Skeletal muscle satellite cell (primary cell): ENCODE measurements at regions not wholly inside any gene's neighbourhood (a gene's known extent, or its start where the extent isn't known, plus 50 kb on each side); places are given as distances from the start of the nearest gene placed in this dataset.
A peak's percentile ranks its signal among the peaks of the same experiment; 100 is the strongest.
"Not testable (repeated sequence)": the region's sequence is repeated elsewhere in the genome, so short reads cannot be mapped to it uniquely, and the experiment has no call there.

Experiments used
- H3K27me3 ChIP-seq: 2 replicates; pipeline ENCODE4 v1.7.0; 2013; ENCODE audit warnings: low read length; ENCODE audit not compliant: control insufficient read depth, insufficient read depth
- H3K36me3 ChIP-seq: 2 replicates; pipeline ENCODE4 v1.7.0; 2013; ENCODE audit warnings: mild to moderate bottlenecking, control low read depth, low read length; ENCODE audit not compliant: insufficient read depth
- H3K4me1 ChIP-seq: 2 replicates; pipeline ENCODE4 v1.7.0; 2013; ENCODE audit warnings: low read length; ENCODE audit not compliant: control insufficient read depth, insufficient read depth
- H3K4me2 ChIP-seq: 2 replicates; pipeline ENCODE4 v1.7.0; 2013; ENCODE audit warnings: mild to moderate bottlenecking, low read length
- H3K4me3 ChIP-seq: 2 replicates; pipeline ENCODE4 v1.7.0; 2013; ENCODE audit warnings: low read length
- H3K9ac ChIP-seq: 2 replicates; pipeline ENCODE4 v1.7.0; 2013; ENCODE audit warnings: mild to moderate bottlenecking, low read depth, low read length, moderate library complexity
- H3K9me3 ChIP-seq: replicated peaks from 2 replicates; pipeline ENCODE4 v1.7.0; 2013; ENCODE audit warnings: mild to moderate bottlenecking, control low read depth, low read length

DNA sequence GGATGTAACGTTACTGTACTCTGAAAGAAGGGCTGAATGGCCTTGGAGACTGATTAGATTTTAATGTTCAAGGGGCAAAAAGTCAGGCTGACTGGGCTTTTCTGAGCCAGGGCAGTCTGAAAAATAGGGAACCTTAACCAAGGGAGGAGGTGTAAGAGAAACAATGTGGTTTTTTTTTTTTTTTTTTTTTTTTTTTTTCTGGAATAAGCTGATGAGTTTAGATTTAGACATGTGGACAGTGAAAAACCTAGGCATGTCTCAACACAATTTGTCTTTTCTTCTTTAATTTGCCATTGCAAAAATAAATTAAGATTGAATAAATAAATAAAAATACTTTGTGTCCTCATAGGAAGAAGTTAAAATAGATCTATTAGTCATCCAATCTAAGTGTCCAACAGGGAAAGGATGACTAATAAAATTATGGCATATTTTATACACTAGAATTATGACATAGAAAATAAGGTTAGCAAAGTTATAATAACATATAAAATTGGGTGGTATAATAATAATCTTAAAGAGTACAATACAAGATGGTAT, 237.6 kb upstream of the TRIB2 start:
- peaks cover 12% of the 10 kb centered on the region for H3K4me1 ChIP-seq
- no peaks in the 10 kb centered on the region for H3K36me3 ChIP-seq
- H3K9ac ChIP-seq: peak overlapping the region; percentile 24
- H3K4me3 ChIP-seq: no peak overlapping the region
- peak overlapping the region; percentile 26 for H3K4me2 ChIP-seq
- no peaks in the 10 kb centered on the region for H3K9me3 ChIP-seq
- H3K27me3 ChIP-seq: no peaks in the 10 kb centered on the region

DNA sequence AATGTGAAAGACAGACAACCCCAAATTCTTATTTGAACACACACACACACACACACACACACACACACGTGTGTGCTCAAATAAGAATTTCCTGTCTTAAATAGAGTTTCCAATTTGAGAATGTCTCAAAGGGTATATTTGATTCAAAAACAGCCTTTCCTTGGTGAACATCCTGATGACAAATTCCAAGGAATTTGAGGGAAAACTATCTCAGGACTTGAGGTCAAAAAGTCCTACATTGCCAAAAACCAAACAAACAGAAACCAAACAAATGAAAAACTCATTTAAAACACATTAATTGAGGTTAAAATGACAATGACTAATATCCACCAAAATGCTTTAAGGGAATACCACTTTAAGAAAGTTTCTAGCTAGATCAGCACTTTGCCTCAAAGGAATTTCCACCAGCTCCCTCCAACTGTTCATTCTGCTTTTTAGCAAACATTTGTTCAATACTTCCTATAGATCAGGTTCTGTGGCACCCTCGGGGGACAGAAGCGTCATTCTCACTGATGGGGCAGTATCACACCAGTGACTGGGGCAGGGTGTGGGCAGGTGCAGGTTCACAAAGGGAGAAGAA, 232.1 kb upstream of the TRIB2 start:
- no peaks in the 10 kb centered on the region for H3K36me3 ChIP-seq
- H3K9me3 ChIP-seq: no peaks in the 10 kb centered on the region
- peaks cover 13% of the 10 kb centered on the region for H3K4me1 ChIP-seq
- H3K4me2 ChIP-seq: no peak overlapping the region
- no peak overlapping the region for H3K4me3 ChIP-seq
- no peak overlapping the region for H3K9ac ChIP-seq
- H3K27me3 ChIP-seq: peaks cover 3% of the 10 kb centered on the region

DNA sequence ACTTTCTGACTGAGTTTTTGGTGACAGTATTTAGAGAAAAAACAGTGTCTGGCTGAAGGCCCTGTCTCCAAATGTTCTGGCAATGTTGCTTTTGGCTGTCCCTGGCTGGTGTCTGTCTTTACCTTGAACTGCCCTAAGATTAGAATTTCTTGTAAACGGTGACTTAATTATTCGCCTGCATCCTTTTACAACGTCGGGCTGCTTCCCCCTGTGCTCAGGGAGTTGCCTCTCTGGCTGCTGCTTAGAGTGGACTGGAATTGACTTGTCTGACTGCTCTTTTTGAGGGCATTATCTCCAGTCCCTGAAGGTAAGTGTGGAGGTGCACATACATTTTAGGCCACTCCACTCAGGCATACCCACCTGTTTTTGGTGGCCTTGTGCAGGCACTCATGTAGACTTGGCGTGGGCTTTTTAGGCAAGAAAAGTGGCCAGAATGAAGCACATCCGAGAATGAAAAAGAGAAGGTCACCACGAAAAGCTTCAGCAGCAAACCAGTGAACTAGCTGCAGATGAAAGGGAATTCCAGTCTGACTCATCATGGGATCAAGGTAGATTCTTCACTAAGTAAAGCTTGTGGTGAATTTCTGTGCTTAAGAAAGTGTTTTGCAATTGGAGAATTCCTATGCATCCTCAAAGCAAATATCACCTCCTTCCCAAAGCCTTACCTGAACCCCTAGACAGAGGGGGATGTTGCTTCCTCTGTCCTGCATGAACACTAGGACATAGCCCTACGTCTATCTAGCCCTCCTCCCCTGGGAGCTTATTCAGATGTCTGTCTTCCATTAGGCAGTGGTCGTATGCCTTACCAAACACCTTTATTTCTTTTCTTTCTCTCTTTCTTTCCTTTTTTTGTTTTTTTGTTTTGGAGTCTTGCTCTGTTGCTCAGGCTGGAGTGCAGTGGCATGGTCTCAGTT, 230.3 kb upstream of the TRIB2 start:
- H3K9ac ChIP-seq: no peak overlapping the region
- H3K4me2 ChIP-seq: no peak overlapping the region
- H3K4me3 ChIP-seq: no peak overlapping the region
- peaks cover 13% of the 10 kb centered on the region for H3K4me1 ChIP-seq
- H3K9me3 ChIP-seq: no peaks in the 10 kb centered on the region
- H3K36me3 ChIP-seq: no peaks in the 10 kb centered on the region
- H3K27me3 ChIP-seq: peaks cover 3% of the 10 kb centered on the region

DNA sequence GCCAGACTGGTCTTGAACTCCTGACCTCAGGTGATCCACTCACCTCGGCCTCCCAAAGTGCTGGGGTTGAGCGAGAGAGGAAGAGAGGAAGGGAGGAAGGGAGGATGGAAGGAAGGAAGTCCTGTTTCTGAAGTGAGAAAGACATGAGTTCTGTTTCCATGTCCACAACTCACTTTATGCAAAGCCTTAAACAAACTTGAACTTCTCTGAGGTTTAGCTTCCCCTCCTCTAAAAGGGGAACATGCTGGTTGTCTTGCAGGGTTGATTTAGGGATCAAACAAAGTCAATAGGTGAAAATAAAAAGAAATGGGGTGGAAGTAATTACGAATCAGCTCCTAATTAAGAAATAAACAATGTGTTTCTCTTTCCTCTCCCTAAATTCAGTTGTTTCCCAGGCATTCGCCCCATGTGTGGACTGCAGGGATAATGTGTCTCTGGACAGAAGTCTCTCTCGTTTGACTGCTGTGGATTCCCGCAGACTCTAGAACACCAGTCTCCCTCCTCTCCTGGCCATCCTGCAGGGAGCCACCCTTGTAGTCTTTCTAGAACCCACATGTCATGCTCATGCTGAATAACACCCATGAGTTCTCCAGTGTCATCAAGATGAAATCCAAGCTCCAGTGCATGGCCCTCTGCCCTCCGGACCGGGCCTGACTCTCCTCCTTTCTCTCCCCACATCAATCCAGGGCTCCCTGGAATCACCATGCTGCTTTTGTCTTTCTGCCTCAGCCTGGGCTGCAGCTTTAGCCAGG, 229.3 kb upstream of the TRIB2 start:
- H3K27me3 ChIP-seq: peaks cover 3% of the 10 kb centered on the region
- H3K36me3 ChIP-seq: no peaks in the 10 kb centered on the region
- no peaks in the 10 kb centered on the region for H3K9me3 ChIP-seq
- no peak overlapping the region for H3K4me2 ChIP-seq
- peaks cover 13% of the 10 kb centered on the region for H3K4me1 ChIP-seq
- H3K4me3 ChIP-seq: no peak overlapping the region
- no peak overlapping the region for H3K9ac ChIP-seq

DNA sequence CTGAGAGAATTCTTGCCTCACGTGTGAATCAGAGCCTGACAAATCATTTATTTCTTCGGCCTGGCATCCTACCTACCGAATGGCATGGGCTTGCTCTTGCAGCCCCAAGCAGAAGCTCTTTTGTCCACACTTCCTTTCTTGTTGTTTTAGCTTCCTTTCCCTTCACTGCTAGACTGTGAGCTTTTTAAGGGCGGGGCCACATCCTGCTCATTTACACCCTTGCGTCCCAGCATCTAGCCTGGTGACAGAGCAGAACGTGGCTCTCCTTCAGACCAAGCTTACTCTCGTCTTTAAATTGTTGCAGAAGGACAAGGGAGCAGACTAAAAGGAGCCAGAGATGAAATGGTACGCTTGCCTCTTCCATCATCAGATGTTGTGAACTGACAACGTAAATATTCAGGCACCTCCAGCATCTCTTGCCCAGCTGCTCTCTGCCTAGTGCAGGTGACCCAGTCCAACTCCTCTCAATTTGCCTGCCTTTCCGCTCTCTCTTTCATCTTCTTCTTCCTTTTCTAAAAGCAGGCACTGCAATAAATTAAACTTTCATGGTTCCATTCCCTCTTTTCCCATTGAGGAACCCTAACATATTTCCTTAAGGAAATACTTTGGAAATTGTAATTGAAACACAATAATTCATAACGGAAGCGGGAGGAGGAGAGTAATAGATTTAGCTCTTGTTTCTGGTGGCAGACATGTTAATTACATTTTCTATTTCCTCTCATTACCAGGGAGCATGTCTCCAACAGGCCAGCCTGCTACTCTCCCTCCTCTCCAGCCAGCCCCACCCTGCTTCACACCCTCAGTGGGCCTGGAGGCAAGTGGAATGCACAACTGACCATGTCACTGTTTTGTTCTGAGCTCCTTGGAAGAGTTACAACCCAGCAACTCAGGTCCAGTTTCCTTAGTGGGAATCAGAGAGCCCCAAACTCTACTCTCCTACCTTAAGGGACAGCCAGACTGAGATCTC, 228.1 kb upstream of the TRIB2 start:
- Histone ChIP-seq H3K4me1 (peaks cover 13% of the 10 kb centered on the region), H3K4me3 (no peak overlapping the region), H3K9ac (no peak overlapping the region), H3K27me3 (peaks cover 3% of the 10 kb centered on the region), H3K9me3 (no peaks in the 10 kb centered on the region), H3K4me2 (no peak overlapping the region), H3K36me3 (no peaks in the 10 kb centered on the region)

- Histone ChIP-seq H3K36me3 (no peaks in the 10 kb centered on the region), H3K9me3 (no peaks in the 10 kb centered on the region), H3K4me2 (no peak overlapping the region), H3K27me3 (peaks cover 3% of the 10 kb centered on the region), H3K4me1 (peaks cover 6% of the 10 kb centered on the region), H3K9ac (no peak overlapping the region), H3K4me3 (no peak overlapping the region)
Observed at GRCh38 chr2:12490641-12491040, 226.1 kb upstream of the TRIB2 start.

DNA sequence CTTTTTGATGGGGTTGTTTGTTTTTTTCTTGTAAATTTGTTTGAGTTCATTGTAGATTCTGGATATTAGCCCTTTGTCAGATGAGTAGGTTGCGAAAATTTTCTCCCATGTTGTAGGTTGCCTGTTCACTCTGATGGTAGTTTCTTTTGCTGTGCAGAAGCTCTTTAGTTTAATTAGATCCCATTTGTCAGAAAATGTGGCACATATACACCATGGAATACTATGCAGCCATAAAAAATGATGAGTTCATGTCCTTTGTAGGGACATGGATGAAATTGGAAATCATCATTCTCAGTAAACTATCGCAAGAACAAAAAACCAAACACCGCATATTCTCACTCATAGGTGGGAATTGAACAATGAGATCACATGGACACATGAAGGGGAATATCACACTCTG, 224.4 kb upstream of the TRIB2 start:
- not testable (repeated sequence) for H3K9me3 ChIP-seq, H3K4me1 ChIP-seq, H3K4me2 ChIP-seq, H3K27me3 ChIP-seq, H3K36me3 ChIP-seq, H3K4me3 ChIP-seq, H3K9ac ChIP-seq

DNA sequence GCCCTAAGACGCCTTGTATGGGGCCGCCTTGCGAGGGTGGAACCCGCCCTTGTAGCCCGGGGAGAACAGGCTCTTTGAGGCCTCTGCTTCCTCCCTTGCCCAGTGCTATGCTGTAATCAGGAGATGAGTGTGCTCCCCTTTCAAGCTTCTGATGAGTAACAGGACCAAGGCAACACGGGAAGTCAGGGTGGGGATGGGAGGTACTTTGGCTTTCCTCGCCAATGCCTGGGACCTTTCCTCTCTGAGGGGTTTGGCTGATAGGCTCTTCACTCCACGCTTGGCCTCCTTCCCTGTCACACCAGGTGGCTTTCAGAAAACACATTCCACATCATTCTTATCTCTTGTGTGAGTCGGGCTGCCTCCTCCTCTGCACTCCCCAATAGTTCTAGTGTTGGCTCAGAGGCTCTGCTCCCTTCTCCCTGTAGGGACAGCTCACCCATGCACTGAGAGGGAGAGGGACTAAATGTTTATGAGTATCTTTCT, 223.7 kb upstream of the TRIB2 start:
- Histone ChIP-seq H3K4me1 (no peaks in the 10 kb centered on the region), H3K9me3 (no peaks in the 10 kb centered on the region), H3K4me3 (no peak overlapping the region), H3K9ac (no peak overlapping the region), H3K4me2 (no peak overlapping the region), H3K27me3 (no peaks in the 10 kb centered on the region), H3K36me3 (no peaks in the 10 kb centered on the region)

DNA sequence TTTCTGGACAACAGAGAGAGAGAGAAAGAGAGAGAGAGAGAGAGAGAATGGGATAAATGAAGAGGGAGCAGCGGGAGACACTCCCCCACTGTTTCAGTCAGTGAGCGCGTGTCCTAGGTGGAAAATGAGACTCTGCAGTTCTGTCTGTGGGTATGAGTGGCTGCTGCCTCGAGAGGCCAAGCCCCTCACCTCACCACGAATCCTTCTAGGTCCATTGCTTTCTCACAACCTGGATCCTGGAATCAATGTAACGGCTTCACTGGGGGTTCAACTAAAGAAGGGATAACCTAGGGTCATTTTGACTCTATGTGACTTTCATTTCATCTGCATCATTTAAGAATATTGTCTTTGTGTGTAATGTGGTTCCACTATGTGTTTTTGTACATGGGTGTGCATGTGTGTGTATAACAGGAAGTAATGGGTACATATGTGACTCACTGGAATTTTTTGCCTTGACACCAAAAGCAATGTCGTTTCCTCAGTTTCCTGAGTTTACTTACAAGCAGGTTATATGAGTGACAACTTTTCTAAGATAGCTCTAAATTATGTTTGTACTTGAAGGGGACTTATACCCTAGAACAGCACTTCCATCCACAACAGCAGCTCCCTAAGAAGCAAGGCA, 221.4 kb upstream of the TRIB2 start:
- H3K4me2 ChIP-seq: no peak overlapping the region
- H3K36me3 ChIP-seq: no peaks in the 10 kb centered on the region
- H3K27me3 ChIP-seq: no peaks in the 10 kb centered on the region
- H3K9me3 ChIP-seq: no peaks in the 10 kb centered on the region
- H3K9ac ChIP-seq: no peak overlapping the region
- no peak overlapping the region for H3K4me3 ChIP-seq
- H3K4me1 ChIP-seq: peaks cover 11% of the 10 kb centered on the region

- Histone ChIP-seq H3K4me3 (no peak overlapping the region), H3K36me3 (no peaks in the 10 kb centered on the region), H3K9ac (no peak overlapping the region), H3K4me1 (peaks cover 19% of the 10 kb centered on the region), H3K9me3 (no peaks in the 10 kb centered on the region), H3K27me3 (no peaks in the 10 kb centered on the region), H3K4me2 (no peak overlapping the region)
Observed at GRCh38 chr2:12498286-12498685, 218.4 kb upstream of the TRIB2 start.
